GM12892 (cell line): ENCODE measurements at regions not wholly inside any gene's neighbourhood (a gene's known extent, or its start where the extent isn't known, plus 50 kb on each side); places are given as distances from the start of the nearest gene placed in this dataset.

Experiments used
- POLR2A ChIP-seq: IDR thresholded peaks from 2 replicates; pipeline ENCODE4 v1.6.1; 2011; ENCODE audit warnings: low read depth, low read length, control low read depth
- TAF1 ChIP-seq: IDR thresholded peaks from 2 replicates; pipeline ENCODE4 v1.6.1; 2011; ENCODE audit warnings: low read depth, mild to moderate bottlenecking, control low read depth, low read length, borderline replicate concordance

DNA sequence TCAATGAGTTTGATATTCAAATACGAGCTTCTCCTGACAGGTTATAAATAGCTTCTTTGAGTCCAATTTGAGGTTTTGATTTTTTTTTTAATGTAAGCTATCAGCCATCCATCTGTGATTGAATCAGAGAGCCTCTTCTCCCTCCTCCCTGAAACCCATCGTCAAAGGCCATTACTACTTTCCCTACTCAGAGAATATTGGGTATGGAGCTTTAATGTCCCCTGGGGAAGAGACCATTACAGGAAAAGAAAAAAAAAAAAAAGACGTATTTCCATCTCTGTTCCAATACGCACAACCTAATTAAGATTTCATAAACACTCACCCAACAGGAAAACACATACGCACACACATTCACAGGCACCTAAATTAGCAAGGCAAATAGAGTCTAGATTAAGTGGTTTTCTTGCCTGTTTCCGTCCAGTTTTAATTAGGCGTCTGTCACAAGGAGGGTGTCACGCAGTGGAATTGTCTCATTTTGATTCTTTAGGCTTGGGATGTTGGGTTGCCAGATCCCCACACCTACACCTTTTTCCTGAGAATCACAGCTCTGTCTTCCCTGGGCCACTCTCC lies 194.3 kb upstream of the RPL38 start:
- TF ChIP-seq POLR2A (no peak), TAF1 (no peak)
